Lower leg skin (tissue), 4 donors: ENCODE measurements at regions not wholly inside any gene's neighbourhood (a gene's known extent, or its start where the extent isn't known, plus 50 kb on each side); places are given as distances from the start of the nearest gene placed in this dataset.

Source experiments
- DNase-seq, 2 donors: peaks; one replicate each; pipeline ENCODE4 v3.0.0-alpha.2; 2019; ENCODE audit warnings: low spot score in 2 of 2
- H3K4me3 ChIP-seq: fragments of 200-600 bp; sonication (generic); 2 replicates; pipeline ENCODE4 v1.5.1; 2017; ENCODE audit warnings: mild to moderate bottlenecking, low read depth; ENCODE audit not compliant: poor library complexity, severe bottlenecking
- CTCF ChIP-seq, 3 donors: fragments of 450-650 bp; IDR thresholded peaks; one replicate each; pipeline ENCODE4 v1.5.1; 2016; ENCODE audit warnings: antibody characterized with exemption in 3 of 3, mild to moderate bottlenecking in 3 of 3, moderate library complexity in 2 of 3
- POLR2A ChIP-seq, 2 donors: fragments of 450-650 bp; IDR thresholded peaks; one replicate each; pipeline ENCODE4 v1.6.1; 2016 to 2017; ENCODE audit warnings: antibody characterized with exemption in 2 of 2, mild to moderate bottlenecking in 1 of 2, moderate library complexity in 1 of 2
- WGBS, 2 donors: methylation state at CpG; one replicate each; pipeline ENCODE4 v1.1.5; 2018; 5-methylcytosine and 5-hydroxymethylcytosine counted together
- intact Hi-C: fragments of 100-400 bp; cut with DNase I; formaldehyde crosslinking; loops from one replicate; pipeline ENCODE4 v1.15.0; 2023; ENCODE audit warnings: low total_unique reads

- WGBS, 2 donors = 77 to 83% methylated on average over 3 of the region's 3 CpGs
Measured at GRCh38 chr16:52386694-52387093, 160.2 kb downstream of the TOX3 start.

GRCh38 chr16:52384378-52384777 is 162.6 kb downstream of the TOX3 start:
- intact Hi-C loops = no loop called here

More at GRCh38 chr16:52386694-52387093, 160.2 kb downstream of the TOX3 start:
- TF ChIP-seq CTCF (IDR thresholded peaks at IDR 0.05) (no peak), POLR2A (IDR thresholded peaks at IDR 0.05) (no peak)
- no peak overlapping the region for H3K4me3 ChIP-seq
- no peak for DNase-seq
- intact Hi-C loops = no loop called here

GRCh38 chr16:52383640-52384292 is 163.2 kb downstream of the TOX3 start:
- intact Hi-C loops = no loop called here
- WGBS, 2 donors = 36 to 42% methylated on average over 3 of the region's 3 CpGs

More at GRCh38 chr16:52384378-52384777, 162.6 kb downstream of the TOX3 start:
- WGBS, 2 donors = 89 to 92% methylated on average over 2 of the region's 2 CpGs
- no peak for DNase-seq
- TF ChIP-seq POLR2A (IDR thresholded peaks at IDR 0.05) (no peak), CTCF (IDR thresholded peaks at IDR 0.05) (no peak)
- H3K4me3 ChIP-seq = no peak overlapping the region

GRCh38 chr16:52383119-52383518 is 163.8 kb downstream of the TOX3 start:
- no peak overlapping the region for H3K4me3 ChIP-seq
- intact Hi-C loops = no loop called here
- 72 to 84% methylated on average over 3 of the region's 3 CpGs for WGBS, 2 donors
- TF ChIP-seq POLR2A (IDR thresholded peaks at IDR 0.05) (no peak), CTCF (IDR thresholded peaks at IDR 0.05) (no peak)
- DNase-seq = no peak

More at GRCh38 chr16:52383640-52384292, 163.2 kb downstream of the TOX3 start:
- H3K4me3 ChIP-seq = no peak overlapping the region
- no peak for TF ChIP-seq POLR2A (IDR thresholded peaks at IDR 0.05)
- TF ChIP-seq CTCF (IDR thresholded peaks at IDR 0.05) = no peak
- no peak for DNase-seq

- no peak overlapping the region for H3K4me3 ChIP-seq
- 83 to 85% methylated on average over 1 of the region's 1 CpG for WGBS, 2 donors
- intact Hi-C loops = no loop called here
- no peak for TF ChIP-seq CTCF (IDR thresholded peaks at IDR 0.05)
- TF ChIP-seq POLR2A (IDR thresholded peaks at IDR 0.05) = no peak
- DNase-seq = no peak
Measured at GRCh38 chr16:52379551-52379950, 167.4 kb downstream of the TOX3 start.
